ENCODE measurements at regions not wholly inside any gene's neighbourhood (a gene's known extent, or its start where the extent isn't known, plus 50 kb on each side); places are given as distances from the start of the nearest gene placed in this dataset.

- Histone ChIP-seq H3K9me3 (ENCODE audit: low read length) (no peaks in the 10 kb centered on the region), H3K4me1 (ENCODE audit: insufficient read depth, low read length) (no peaks in the 10 kb centered on the region), H3K27me3 (ENCODE audit: control insufficient read depth in 1 of 2, insufficient read depth in 2 of 2, low read length in 2 of 2) (no peaks in the 10 kb centered on the region), H3K9ac (ENCODE audit: insufficient read depth, low read depth, low read length) (no peak overlapping the region), H3K79me2 (ENCODE audit: insufficient read depth, low read length) (no peaks in the 10 kb centered on the region), H4K20me1 (ENCODE audit: insufficient read depth, low read length) (no peaks in the 10 kb centered on the region), H3K4me2 (ENCODE audit: low read depth, low read length) (no peak overlapping the region), H3K36me3 (replicated peaks in 1 of 2; ENCODE audit: control insufficient read depth in 1 of 2, insufficient read depth in 2 of 2, low read length in 2 of 2) (no peaks in the 10 kb centered on the region), H3K4me3 (replicated peaks in 1 of 3; ENCODE audit: insufficient read depth in 1 of 3, low read depth in 2 of 3, low read length in 3 of 3) (no peak overlapping the region), H3K27ac (ENCODE audit: extremely low read length, insufficient read depth, low read length) (no peak overlapping the region), H2AFZ (ENCODE audit: low read length) (no peak overlapping the region)
- FAIRE-seq (no peak), DNase-seq (ENCODE audit: low spot score) (no peak), ATAC-seq (no peak)
- BruUV-seq (replicated peaks): no TSS peak
- CTCF ChIA-PET (ENCODE audit: low intra/inter-chr PET ratio, low total read pairs): no interaction called here
- POLR2A ChIA-PET: no interaction called here
- in situ Hi-C loops (cut with HindIII; ENCODE audit: extremely low pct_ligation_motif_present, low pct_unique_long_range_greater_than_20kb): no loop called here
- 88% methylated on average over 2 of the region's 2 CpGs for WGBS (ENCODE audit: low lambda C conversion rate)
- no peak for TF ChIP-seq HIVEP1 (CRISPR knock-in tag; IDR thresholded peaks at IDR 0.05)
- no peak for TF ChIP-seq FOSL1 (CRISPR knock-in tag; IDR thresholded peaks at IDR 0.05; ENCODE audit: borderline replicate concordance)
- no peak for TF ChIP-seq ZBTB26 (CRISPR knock-in tag; IDR thresholded peaks at IDR 0.05; ENCODE audit: borderline replicate concordance)
- TF ChIP-seq ARID3A (IDR thresholded peaks at IDR 0.05; ENCODE audit: low read depth, low read length): no peak
- no peak for TF ChIP-seq ZKSCAN1 (IDR thresholded peaks at IDR 0.05; ENCODE audit: low read length)
- TF ChIP-seq ZNF501 (CRISPR knock-in tag; IDR thresholded peaks at IDR 0.05): no peak
- no peak for TF ChIP-seq THYN1 (CRISPR knock-in tag; IDR thresholded peaks at IDR 0.05; ENCODE audit: borderline replicate concordance, low read depth)
- TF ChIP-seq ISL2 (CRISPR knock-in tag; IDR thresholded peaks at IDR 0.05): no peak
- TF ChIP-seq GATA4 (IDR thresholded peaks at IDR 0.05; ENCODE audit: borderline replicate concordance, low read depth): no peak
- TF ChIP-seq ZNF232 (CRISPR knock-in tag; IDR thresholded peaks at IDR 0.05; ENCODE audit: borderline replicate concordance): no peak
- no peak for TF ChIP-seq ZNF609 (CRISPR knock-in tag; IDR thresholded peaks at IDR 0.05; ENCODE audit: borderline replicate concordance)
- intact Hi-C loops (cut with micrococcal nuclease; ENCODE audit: unreplicated experiment): no loop called here
Observed at GRCh38 chr4:13309751-13310150, 174.4 kb downstream of the RAB28 start.

Measured in HepG2 (cell line).